Psoas muscle (tissue), 7 donors: ENCODE measurements at regions not wholly inside any gene's neighbourhood (a gene's known extent, or its start where the extent isn't known, plus 50 kb on each side); places are given as distances from the start of the nearest gene placed in this dataset.

ENCODE experiments used
- ATAC-seq, 4 donors: fragments of 200-7000 bp; cut with Tn5 transposase; one replicate each; pipeline ENCODE4 v1.9.1; 2020; ENCODE audit warnings: moderate library complexity in 3 of 4, mild to moderate bottlenecking in 2 of 4
- DNase-seq, 2 donors: peaks; one replicate each; pipeline ENCODE4 v3.0.0-alpha.2; 2020
- H3K27ac ChIP-seq: fragments of 200-600 bp; one replicate; pipeline ENCODE4 v1.8.0; 2022
- H3K27me3 ChIP-seq, 3 donors: fragments of 200-600 bp in 1 of 3; one replicate each; pipeline versions ENCODE4 v1.6.1 to v1.8.0; 2013 to 2022; ENCODE audit warnings: low read length in 2 of 3, mild to moderate bottlenecking in 2 of 3, moderate library complexity in 1 of 3; ENCODE audit not compliant: insufficient read depth in 3 of 3
- H3K36me3 ChIP-seq, 2 donors: fragments of 200-600 bp in 1 of 2; one replicate each; pipeline versions ENCODE4 v1.6.1 to v1.8.0; 2013 to 2022; ENCODE audit warnings: low read depth in 1 of 2, mild to moderate bottlenecking in 1 of 2, moderate library complexity in 1 of 2; ENCODE audit not compliant: insufficient read depth in 1 of 2
- H3K4me1 ChIP-seq: fragments of 200-600 bp; one replicate; pipeline ENCODE4 v1.8.0; 2022
- H3K4me3 ChIP-seq: fragments of 200-600 bp; one replicate; pipeline ENCODE4 v1.8.0; 2022; ENCODE audit warnings: mild to moderate bottlenecking
- H3K9me3 ChIP-seq: fragments of 200-600 bp; one replicate; pipeline ENCODE4 v1.8.0; 2022
- WGBS, 3 donors: extraction: QIAGEN DNeasy Blood & Tissue Kit; methylation state at CpG; one replicate each; pipeline versions ENCODE4 v1.1.6 to v1.1.7; 2013; 5-methylcytosine and 5-hydroxymethylcytosine counted together
- intact Hi-C, 2 donors: fragments of 100-400 bp; cut with DNase I; formaldehyde crosslinking; loops; one replicate each; pipeline versions ENCODE4 v1.11.0 to v1.14.2; 2022
- TF ChIP-seq, protein P1 (sequence below): fragments of 200-600 bp; IDR thresholded peaks from one replicate; pipeline ENCODE4 v1.8.0; 2022; ENCODE audit warnings: antibody characterized with exemption
- donor health status: healthy with polysubstance abuse.
- donor health status: DM: no; HTN: no; CAD: no; lungs with moderate emphysema.
- donor health status: Bipolar disorder and iron deficiency.
- donor health status: healthy.
- donor health status: DM: yes; HTN: yes; CAD: no.
- donor health status: DM: no; HTN: no; CAD: no.
- donor health status: DM: yes; HTN: yes; CAD: no.

GRCh38 chr21:35696644-35697043 is 363.7 kb downstream of the SETD4 start:
- intact Hi-C loops: no loop called here
- DNase-seq (no peak), ATAC-seq (no peak)
- H3K36me3 ChIP-seq: no peaks in the 10 kb centered on the region
- 42 to 56% (median 50%) methylated on average over 2 of the region's 2 CpGs for WGBS, 3 donors
- peaks cover 0 to 12% (median 0%) of the 10 kb centered on the region in 3 donors for H3K27me3 ChIP-seq
- no peaks in the 10 kb centered on the region for H3K4me1 ChIP-seq
- no peak overlapping the region for H3K4me3 ChIP-seq
- TF ChIP-seq, protein P1, sequence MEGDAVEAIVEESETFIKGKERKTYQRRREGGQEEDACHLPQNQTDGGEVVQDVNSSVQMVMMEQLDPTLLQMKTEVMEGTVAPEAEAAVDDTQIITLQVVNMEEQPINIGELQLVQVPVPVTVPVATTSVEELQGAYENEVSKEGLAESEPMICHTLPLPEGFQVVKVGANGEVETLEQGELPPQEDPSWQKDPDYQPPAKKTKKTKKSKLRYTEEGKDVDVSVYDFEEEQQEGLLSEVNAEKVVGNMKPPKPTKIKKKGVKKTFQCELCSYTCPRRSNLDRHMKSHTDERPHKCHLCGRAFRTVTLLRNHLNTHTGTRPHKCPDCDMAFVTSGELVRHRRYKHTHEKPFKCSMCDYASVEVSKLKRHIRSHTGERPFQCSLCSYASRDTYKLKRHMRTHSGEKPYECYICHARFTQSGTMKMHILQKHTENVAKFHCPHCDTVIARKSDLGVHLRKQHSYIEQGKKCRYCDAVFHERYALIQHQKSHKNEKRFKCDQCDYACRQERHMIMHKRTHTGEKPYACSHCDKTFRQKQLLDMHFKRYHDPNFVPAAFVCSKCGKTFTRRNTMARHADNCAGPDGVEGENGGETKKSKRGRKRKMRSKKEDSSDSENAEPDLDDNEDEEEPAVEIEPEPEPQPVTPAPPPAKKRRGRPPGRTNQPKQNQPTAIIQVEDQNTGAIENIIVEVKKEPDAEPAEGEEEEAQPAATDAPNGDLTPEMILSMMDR: no peak
- no peaks in the 10 kb centered on the region for H3K9me3 ChIP-seq
- H3K27ac ChIP-seq: no peak overlapping the region

DNA sequence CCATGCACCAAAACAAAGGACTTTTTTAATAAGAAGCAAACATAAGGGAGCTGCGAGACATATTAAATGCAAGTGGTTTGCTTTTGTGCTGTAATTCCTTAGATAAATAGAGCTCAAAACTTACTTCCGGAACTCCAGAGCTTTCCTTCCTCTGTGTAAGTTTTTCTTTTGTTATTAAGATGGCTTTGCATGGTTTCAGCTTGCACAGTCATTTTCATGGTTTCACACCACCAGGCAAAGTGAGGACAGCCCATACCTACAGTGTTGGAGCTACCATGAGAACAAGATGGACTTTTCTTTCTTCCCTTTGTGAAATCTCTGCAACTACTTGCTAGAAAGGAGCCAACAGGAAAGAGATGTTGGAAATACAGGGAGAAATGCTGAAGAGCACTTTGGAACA is 368.0 kb downstream of the SETD4 start:
- Histone ChIP-seq H3K9me3 (no peaks in the 10 kb centered on the region), H3K4me3 (no peak overlapping the region), H3K27ac (no peak overlapping the region), H3K4me1 (no peaks in the 10 kb centered on the region), H3K36me3 (no peaks in the 10 kb centered on the region), H3K27me3 (peaks cover 0 to 6% (median 0%) of the 10 kb centered on the region in 3 donors)
- intact Hi-C loops: no loop called here
- ATAC-seq (no peak), DNase-seq (no peak)
- TF ChIP-seq, protein P1: no peak
- WGBS, 3 donors: 84 to 96% (median 85%) methylated on average over 2 of the region's 2 CpGs

GRCh38 chr21:35690436-35690835 is 369.9 kb downstream of the SETD4 start:
- no peak for DNase-seq
- H3K36me3 ChIP-seq: no peaks in the 10 kb centered on the region
- ATAC-seq: no peak
- H3K4me3 ChIP-seq: no peak overlapping the region
- TF ChIP-seq, protein P1: no peak
- no peak overlapping the region for H3K27ac ChIP-seq
- H3K9me3 ChIP-seq: no peaks in the 10 kb centered on the region
- H3K27me3 ChIP-seq: peaks cover 0 to 6% (median 0%) of the 10 kb centered on the region in 3 donors
- intact Hi-C loops: no loop called here
- H3K4me1 ChIP-seq: no peaks in the 10 kb centered on the region
- 38 to 45% (median 41%) methylated on average over 2 of the region's 2 CpGs for WGBS, 3 donors

- Histone ChIP-seq H3K9me3 (no peaks in the 10 kb centered on the region), H3K36me3 (no peaks in the 10 kb centered on the region), H3K27me3 (no peaks in the 10 kb centered on the region), H3K27ac (no peak overlapping the region), H3K4me3 (no peak overlapping the region), H3K4me1 (no peaks in the 10 kb centered on the region)
- ATAC-seq (no peak), DNase-seq (no peak)
- intact Hi-C loops: no loop called here
- TF ChIP-seq, protein P1: no peak
- 30 to 94% (median 86%) methylated on average over 3 of the region's 3 CpGs for WGBS, 3 donors
Observed at GRCh38 chr21:35686156-35686555, 374.2 kb downstream of the SETD4 start.

DNA sequence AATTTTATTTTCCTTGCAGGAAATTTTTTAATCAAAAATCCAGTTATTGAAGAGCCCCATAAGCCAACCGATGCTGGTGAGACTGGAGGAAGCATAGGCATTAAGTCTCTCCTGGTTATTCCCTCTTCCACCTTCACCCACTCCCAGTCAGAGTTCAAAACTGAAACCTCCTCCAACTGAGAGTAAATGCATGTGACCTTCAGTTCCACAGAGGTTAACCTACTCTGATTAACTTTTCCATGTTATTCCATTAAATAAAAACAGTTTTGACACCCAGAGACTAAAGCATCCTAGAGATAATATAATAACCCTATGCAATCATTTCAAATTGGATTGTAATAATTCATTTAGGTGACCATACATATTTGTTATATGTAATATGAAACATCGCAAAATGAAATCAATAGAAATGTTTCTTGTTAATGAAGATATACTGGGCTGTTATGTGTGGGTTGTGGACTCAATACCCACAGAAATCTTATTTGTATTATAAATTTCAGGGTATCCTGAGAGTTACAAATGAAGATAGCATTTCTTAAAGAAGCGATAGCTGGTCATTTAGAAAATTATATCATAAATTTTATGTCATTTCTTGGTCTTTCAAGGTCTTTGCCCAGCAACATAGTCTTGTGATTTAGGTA is 376.5 kb downstream of the SETD4 start:
- Histone ChIP-seq H3K4me3 (no peak overlapping the region), H3K36me3 (no peaks in the 10 kb centered on the region), H3K27me3 (no peaks in the 10 kb centered on the region), H3K9me3 (no peaks in the 10 kb centered on the region), H3K27ac (no peak overlapping the region), H3K4me1 (no peaks in the 10 kb centered on the region)
- DNase-seq: no peak
- TF ChIP-seq, protein P1: no peak
- intact Hi-C loops: no loop called here
- ATAC-seq: no peak
- WGBS, 3 donors: 91 to 93% (median 93%) methylated on average over 3 of the region's 3 CpGs
